Esophagus muscularis mucosa (tissue), 4 donors: ENCODE measurements at regions not wholly inside any gene's neighbourhood (a gene's known extent, or its start where the extent isn't known, plus 50 kb on each side); places are given as distances from the start of the nearest gene placed in this dataset.

ENCODE experiments used
- DNase-seq: peaks from one replicate; pipeline ENCODE4 v3.0.0-alpha.2; 2017; ENCODE audit errors: extremely low spot score
- H3K27ac ChIP-seq, 4 donors: fragments of 200-600 bp; sonication (generic); replicated peaks in 1 of 4; 1 replicate in 3 of 4; 2 replicates in 1 of 4; pipeline ENCODE4 v1.5.1; 2016 to 2019; ENCODE audit warnings: mild to moderate bottlenecking in 1 of 4
- H3K27me3 ChIP-seq, 4 donors: fragments of 200-600 bp; sonication (generic); one replicate each; pipeline versions ENCODE4 v1.5.1 to v1.6.0; 2016 to 2019
- H3K36me3 ChIP-seq, 4 donors: fragments of 200-600 bp; sonication (generic); one replicate each; pipeline ENCODE4 v1.5.1; 2016 to 2019
- H3K4me1 ChIP-seq, 4 donors: fragments of 200-600 bp; sonication (generic); one replicate each; pipeline ENCODE4 v1.5.1; 2016 to 2019
- H3K4me3 ChIP-seq, 4 donors: fragments of 200-600 bp; sonication (generic); 1 replicate in 2 of 4; 2 replicates in 2 of 4; pipeline ENCODE4 v1.5.1; 2016 to 2019; ENCODE audit warnings: mild to moderate bottlenecking in 4 of 4, moderate library complexity in 1 of 4
- H3K9me3 ChIP-seq, 4 donors: fragments of 200-600 bp; sonication (generic); 1 replicate in 3 of 4; 2 replicates in 1 of 4; pipeline ENCODE4 v1.5.1; 2016 to 2019
- EP300 ChIP-seq: sonication (generic); formaldehyde crosslinking; IDR thresholded peaks from one replicate; pipeline ENCODE4 v1.6.1; 2017; ENCODE audit warnings: antibody characterized with exemption
- POLR2A ChIP-seq: fragments of 450-650 bp; IDR thresholded peaks from one replicate; pipeline ENCODE4 v1.6.1; 2017; ENCODE audit warnings: antibody characterized with exemption, moderate library complexity, mild to moderate bottlenecking, low read depth
- POLR2AphosphoS5 ChIP-seq, 2 donors: sonication (generic); formaldehyde crosslinking; IDR thresholded peaks; one replicate each; pipeline ENCODE4 v1.6.1; 2017; ENCODE audit warnings: antibody characterized with exemption in 2 of 2
- WGBS: methylation state at CpG from one replicate; pipeline ENCODE4 v1.1.5; 2018; 5-methylcytosine and 5-hydroxymethylcytosine counted together
- intact Hi-C: fragments of 100-400 bp; cut with DNase I; formaldehyde crosslinking; loops from one replicate; pipeline ENCODE4 v1.15.1; 2023
- TF ChIP-seq, protein P1 (sequence below), 3 experiments: fragments of 200-600 bp in 2 of 3; fragments of 450-650 bp in 1 of 3; sonication (generic) in 2 of 3; IDR thresholded peaks; one replicate each; pipeline ENCODE4 v1.5.1; 2017 to 2019; ENCODE audit warnings: antibody characterized with exemption in 3 of 3, mild to moderate bottlenecking in 2 of 3, moderate library complexity in 1 of 3

DNA sequence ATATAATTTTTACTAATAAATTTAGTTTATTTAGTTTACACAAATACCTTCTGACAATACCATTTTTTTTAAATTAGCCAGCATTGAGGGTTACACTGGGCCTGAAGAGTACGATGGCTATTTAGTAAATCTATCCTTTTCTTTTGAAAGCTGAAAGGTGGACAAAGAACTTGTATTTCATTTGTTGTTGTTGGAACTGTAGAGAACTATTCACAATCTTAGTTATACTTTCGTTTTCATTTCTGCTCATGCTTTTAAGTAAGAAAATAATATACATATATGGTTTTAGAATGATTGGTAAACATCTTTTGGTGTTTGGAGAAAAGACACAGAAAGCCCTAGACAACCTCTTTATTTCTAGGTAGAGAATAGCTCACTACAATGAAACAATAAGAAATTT, 165.3 kb upstream of the FAM83B start:
- Histone ChIP-seq H3K36me3 (no peaks in the 10 kb centered on the region), H3K4me1 (no peaks in the 10 kb centered on the region), H3K27ac (no peak overlapping the region), H3K27me3 (no peaks in the 10 kb centered on the region), H3K9me3 (no peaks in the 10 kb centered on the region), H3K4me3 (no peak overlapping the region)
- no peak for TF ChIP-seq POLR2AphosphoS5 (IDR thresholded peaks at IDR 0.05)
- TF ChIP-seq, protein P1, sequence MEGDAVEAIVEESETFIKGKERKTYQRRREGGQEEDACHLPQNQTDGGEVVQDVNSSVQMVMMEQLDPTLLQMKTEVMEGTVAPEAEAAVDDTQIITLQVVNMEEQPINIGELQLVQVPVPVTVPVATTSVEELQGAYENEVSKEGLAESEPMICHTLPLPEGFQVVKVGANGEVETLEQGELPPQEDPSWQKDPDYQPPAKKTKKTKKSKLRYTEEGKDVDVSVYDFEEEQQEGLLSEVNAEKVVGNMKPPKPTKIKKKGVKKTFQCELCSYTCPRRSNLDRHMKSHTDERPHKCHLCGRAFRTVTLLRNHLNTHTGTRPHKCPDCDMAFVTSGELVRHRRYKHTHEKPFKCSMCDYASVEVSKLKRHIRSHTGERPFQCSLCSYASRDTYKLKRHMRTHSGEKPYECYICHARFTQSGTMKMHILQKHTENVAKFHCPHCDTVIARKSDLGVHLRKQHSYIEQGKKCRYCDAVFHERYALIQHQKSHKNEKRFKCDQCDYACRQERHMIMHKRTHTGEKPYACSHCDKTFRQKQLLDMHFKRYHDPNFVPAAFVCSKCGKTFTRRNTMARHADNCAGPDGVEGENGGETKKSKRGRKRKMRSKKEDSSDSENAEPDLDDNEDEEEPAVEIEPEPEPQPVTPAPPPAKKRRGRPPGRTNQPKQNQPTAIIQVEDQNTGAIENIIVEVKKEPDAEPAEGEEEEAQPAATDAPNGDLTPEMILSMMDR (IDR thresholded peaks at IDR 0.05) = no peak
- TF ChIP-seq EP300 = no peak
- TF ChIP-seq POLR2A = no peak
- WGBS = 84% methylated on average over 2 of the region's 2 CpGs
- DNase-seq = no peak
- intact Hi-C loops = no loop called here

DNA sequence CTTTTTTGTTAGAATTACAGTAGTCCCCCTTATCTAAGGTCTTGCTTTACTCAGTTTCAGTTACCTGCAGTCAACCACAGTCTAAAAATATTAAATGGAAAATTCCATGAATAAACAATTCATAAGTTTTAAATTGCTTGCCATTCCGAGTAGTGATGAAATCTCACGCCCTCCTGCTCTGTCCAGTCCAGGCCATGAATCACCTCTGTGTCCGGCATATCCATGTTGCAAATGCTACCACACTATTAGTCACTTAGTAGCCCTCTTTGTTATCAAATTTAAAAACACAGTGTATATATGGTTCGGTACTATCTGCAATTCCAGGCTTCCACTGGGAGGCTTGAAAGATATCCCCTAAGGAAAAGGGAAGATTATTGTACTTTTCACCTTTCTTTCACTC, 164.6 kb upstream of the FAM83B start:
- DNase-seq = no peak
- TF ChIP-seq EP300 = no peak
- TF ChIP-seq POLR2A = no peak
- Histone ChIP-seq H3K4me1 (no peaks in the 10 kb centered on the region), H3K4me3 (no peak overlapping the region), H3K9me3 (no peaks in the 10 kb centered on the region), H3K27me3 (no peaks in the 10 kb centered on the region), H3K36me3 (no peaks in the 10 kb centered on the region), H3K27ac (no peak overlapping the region)
- 62% methylated on average over 4 of the region's 4 CpGs for WGBS
- intact Hi-C loops = no loop called here

DNA sequence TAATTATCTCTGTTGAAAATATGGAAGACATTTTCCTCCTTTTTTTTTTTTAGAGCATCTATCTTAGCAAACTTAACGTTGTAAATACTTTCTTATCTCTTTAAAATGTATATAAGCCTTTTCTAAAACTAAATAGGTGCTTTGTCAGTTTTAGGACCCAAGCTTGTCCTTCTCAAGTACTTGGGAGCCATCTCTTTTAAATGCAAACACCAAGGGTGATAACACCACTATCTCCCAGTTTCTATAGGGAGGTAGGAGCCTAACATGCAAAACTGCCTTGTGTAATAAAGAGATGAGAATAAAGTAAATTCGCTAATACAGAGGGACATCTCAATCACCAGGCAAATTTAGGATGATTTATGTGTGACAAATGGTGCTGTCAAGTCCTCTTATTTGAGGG, 157.0 kb upstream of the FAM83B start:
- no peaks in the 10 kb centered on the region for H3K9me3 ChIP-seq
- intact Hi-C loops = no loop called here
- no peaks in the 10 kb centered on the region for H3K27me3 ChIP-seq
- 62% methylated on average over 2 of the region's 2 CpGs for WGBS
- no peak overlapping the region for H3K27ac ChIP-seq
- no peaks in the 10 kb centered on the region for H3K36me3 ChIP-seq
- no peak overlapping the region for H3K4me3 ChIP-seq
- no peaks in the 10 kb centered on the region for H3K4me1 ChIP-seq
- TF ChIP-seq, protein P1 (IDR thresholded peaks at IDR 0.05) = no peak
- no peak for TF ChIP-seq EP300
- no peak for TF ChIP-seq POLR2AphosphoS5 (IDR thresholded peaks at IDR 0.05)
- TF ChIP-seq POLR2A = no peak
- no peak for DNase-seq

DNA sequence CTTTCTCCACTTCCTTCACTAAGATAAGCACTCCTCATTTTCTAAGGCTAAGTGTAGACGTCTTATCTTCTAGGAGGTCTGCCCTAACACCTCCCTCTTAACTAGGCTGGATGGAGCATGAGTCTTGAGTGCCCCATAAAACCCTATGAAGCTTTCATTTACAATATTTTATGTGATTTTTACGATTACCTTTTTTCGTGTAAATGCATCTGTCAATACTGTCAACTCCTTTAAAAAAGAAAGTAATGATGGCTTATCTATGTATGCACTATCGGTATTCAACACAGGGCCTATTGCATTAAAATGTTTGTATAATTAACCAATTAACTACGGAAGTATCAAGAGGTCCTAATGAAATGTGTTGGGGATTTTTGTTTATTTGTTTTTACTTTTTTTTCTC, 156.0 kb upstream of the FAM83B start:
- Histone ChIP-seq H3K4me3 (no peak overlapping the region), H3K4me1 (no peaks in the 10 kb centered on the region), H3K27ac (no peak overlapping the region), H3K9me3 (no peaks in the 10 kb centered on the region), H3K27me3 (no peaks in the 10 kb centered on the region), H3K36me3 (no peaks in the 10 kb centered on the region)
- DNase-seq = no peak
- TF ChIP-seq POLR2A = no peak
- TF ChIP-seq EP300 = no peak
- no peak for TF ChIP-seq POLR2AphosphoS5 (IDR thresholded peaks at IDR 0.05)
- TF ChIP-seq, protein P1 (IDR thresholded peaks at IDR 0.05) = no peak
- 62% methylated on average over 5 of the region's 5 CpGs for WGBS
- intact Hi-C loops = no loop called here

DNA sequence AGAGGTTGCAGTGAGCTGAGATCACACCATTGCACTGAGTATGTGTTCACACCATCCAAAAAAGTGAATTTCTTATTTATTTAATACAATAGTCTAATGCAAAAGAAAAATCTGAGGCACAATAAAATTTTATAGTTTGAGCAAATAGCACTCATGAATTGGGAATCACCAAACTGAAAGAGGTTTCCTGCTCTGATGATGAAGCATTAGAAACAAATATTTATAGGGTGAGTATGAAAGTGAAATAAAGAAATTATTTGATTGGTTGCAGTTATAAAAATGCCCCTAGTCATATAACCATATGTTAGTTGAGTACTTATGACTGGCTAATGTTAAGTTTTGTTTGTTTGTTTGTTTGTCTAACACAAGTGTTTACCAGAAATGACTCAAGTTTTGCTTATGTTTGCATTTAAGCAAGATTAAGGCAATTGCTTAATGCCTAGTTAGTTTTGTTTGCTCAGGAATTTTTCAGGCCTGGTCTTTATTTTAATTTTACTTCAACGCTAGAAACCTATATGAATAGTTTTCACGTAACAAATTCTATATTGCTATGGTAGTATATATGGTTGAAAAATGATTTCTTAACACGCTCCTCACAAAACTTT, 151.5 kb upstream of the FAM83B start:
- TF ChIP-seq POLR2A = no peak
- TF ChIP-seq POLR2AphosphoS5 (IDR thresholded peaks at IDR 0.05) = no peak
- TF ChIP-seq, protein P1 (IDR thresholded peaks at IDR 0.05) = no peak
- no peak for TF ChIP-seq EP300
- H3K4me1 ChIP-seq = no peaks in the 10 kb centered on the region
- no peaks in the 10 kb centered on the region for H3K27me3 ChIP-seq
- H3K27ac ChIP-seq = no peak overlapping the region
- WGBS = 95% methylated on average over 3 of the region's 3 CpGs
- intact Hi-C loops = no loop called here
- no peak overlapping the region for H3K4me3 ChIP-seq
- H3K9me3 ChIP-seq = no peaks in the 10 kb centered on the region
- no peak for DNase-seq
- no peaks in the 10 kb centered on the region for H3K36me3 ChIP-seq
